ENCODE measurements at regions not wholly inside any gene's neighbourhood (a gene's known extent, or its start where the extent isn't known, plus 50 kb on each side); places are given as distances from the start of the nearest gene placed in this dataset.

- DNase-seq (ENCODE audit: low spot score), result no peak
- intact Hi-C loops (cut with micrococcal nuclease; ENCODE audit: unreplicated experiment), result no loop called here
- no peaks in the 10 kb centered on the region for H3K9me3 ChIP-seq (ENCODE audit: low read length)
- ChIA-PET CTCF (ENCODE audit: unreplicated experiment) (interaction anchor here (1.0 kb wide), 1 partner anchor 75 kb away, joined by 4 read pairs; no protein-coding TSS in a partner anchor), POLR2A (no interaction called here)
- no peak for TF ChIP-seq EZH2phosphoT487 (IDR thresholded peaks at IDR 0.05; ENCODE audit: borderline replicate concordance, low read depth, low read length)
- TF ChIP-seq, protein P1, sequence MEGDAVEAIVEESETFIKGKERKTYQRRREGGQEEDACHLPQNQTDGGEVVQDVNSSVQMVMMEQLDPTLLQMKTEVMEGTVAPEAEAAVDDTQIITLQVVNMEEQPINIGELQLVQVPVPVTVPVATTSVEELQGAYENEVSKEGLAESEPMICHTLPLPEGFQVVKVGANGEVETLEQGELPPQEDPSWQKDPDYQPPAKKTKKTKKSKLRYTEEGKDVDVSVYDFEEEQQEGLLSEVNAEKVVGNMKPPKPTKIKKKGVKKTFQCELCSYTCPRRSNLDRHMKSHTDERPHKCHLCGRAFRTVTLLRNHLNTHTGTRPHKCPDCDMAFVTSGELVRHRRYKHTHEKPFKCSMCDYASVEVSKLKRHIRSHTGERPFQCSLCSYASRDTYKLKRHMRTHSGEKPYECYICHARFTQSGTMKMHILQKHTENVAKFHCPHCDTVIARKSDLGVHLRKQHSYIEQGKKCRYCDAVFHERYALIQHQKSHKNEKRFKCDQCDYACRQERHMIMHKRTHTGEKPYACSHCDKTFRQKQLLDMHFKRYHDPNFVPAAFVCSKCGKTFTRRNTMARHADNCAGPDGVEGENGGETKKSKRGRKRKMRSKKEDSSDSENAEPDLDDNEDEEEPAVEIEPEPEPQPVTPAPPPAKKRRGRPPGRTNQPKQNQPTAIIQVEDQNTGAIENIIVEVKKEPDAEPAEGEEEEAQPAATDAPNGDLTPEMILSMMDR (conservative IDR thresholded peaks at IDR 0.05; ENCODE audit: low read length), result no peak
- H3K4me3 ChIP-seq (ENCODE audit: low read depth, low read length, poor library complexity, severe bottlenecking), result no peak overlapping the region
- no peaks in the 10 kb centered on the region for H3K4me1 ChIP-seq (ENCODE audit: insufficient read depth, low read length, poor library complexity, severe bottlenecking)
- H3K36me3 ChIP-seq (ENCODE audit: insufficient read depth, low read length), result no peaks in the 10 kb centered on the region
- H3K9me2 ChIP-seq (ENCODE audit: insufficient read depth, low read length), result no peaks in the 10 kb centered on the region
- no peaks in the 10 kb centered on the region for H4K20me1 ChIP-seq (ENCODE audit: insufficient read depth, low read length)
- BruUV-seq (replicated peaks), result no TSS peak
- H3K27ac ChIP-seq (ENCODE audit: low read depth, low read length, poor library complexity, severe bottlenecking), result no peak overlapping the region
- no peaks in the 10 kb centered on the region for H3K79me2 ChIP-seq (ENCODE audit: insufficient read depth, low read depth, low read length)
- H3K4me2 ChIP-seq (ENCODE audit: low read length), result no peak overlapping the region
- H2AFZ ChIP-seq (ENCODE audit: low read length), result no peak overlapping the region
Observed at GRCh38 chr12:27896419-27896990, 76.0 kb downstream of the PTHLH start.

- no peaks in the 10 kb centered on the region for H3K9me3 ChIP-seq (ENCODE audit: low read length)
- H3K4me1 ChIP-seq (ENCODE audit: insufficient read depth, low read length, poor library complexity, severe bottlenecking), result no peaks in the 10 kb centered on the region
Observed at GRCh38 chr12:27894309-27894708, 78.2 kb downstream of the PTHLH start.

GRCh38 chr12:27879708-27880107 is 92.8 kb downstream of the PTHLH start:
- TF ChIP-seq, protein P1 (conservative IDR thresholded peaks at IDR 0.05; ENCODE audit: low read length), result no peak
- no peak for TF ChIP-seq EZH2phosphoT487 (IDR thresholded peaks at IDR 0.05; ENCODE audit: borderline replicate concordance, low read depth, low read length)
- Histone ChIP-seq H3K4me1 (ENCODE audit: insufficient read depth, low read length, poor library complexity, severe bottlenecking) (no peaks in the 10 kb centered on the region), H2AFZ (ENCODE audit: low read length) (no peak overlapping the region), H3K9me2 (ENCODE audit: insufficient read depth, low read length) (no peaks in the 10 kb centered on the region), H3K36me3 (ENCODE audit: insufficient read depth, low read length) (no peaks in the 10 kb centered on the region), H3K4me2 (ENCODE audit: low read length) (no peak overlapping the region), H3K27ac (ENCODE audit: low read depth, low read length, poor library complexity, severe bottlenecking) (no peak overlapping the region), H4K20me1 (ENCODE audit: insufficient read depth, low read length) (no peaks in the 10 kb centered on the region), H3K4me3 (ENCODE audit: low read depth, low read length, poor library complexity, severe bottlenecking) (no peak overlapping the region), H3K79me2 (ENCODE audit: insufficient read depth, low read depth, low read length) (no peaks in the 10 kb centered on the region), H3K9me3 (ENCODE audit: low read length) (no peaks in the 10 kb centered on the region)
- ChIA-PET POLR2A (no interaction called here), CTCF (ENCODE audit: unreplicated experiment) (no interaction called here)
- no TSS peak for BruUV-seq (replicated peaks)
- DNase-seq (ENCODE audit: low spot score), result no peak
- intact Hi-C loops (cut with micrococcal nuclease; ENCODE audit: unreplicated experiment), result no loop called here

More at GRCh38 chr12:27894309-27894708, 78.2 kb downstream of the PTHLH start:
- Histone ChIP-seq H3K4me2 (ENCODE audit: low read length) (no peak overlapping the region), H3K79me2 (ENCODE audit: insufficient read depth, low read depth, low read length) (no peaks in the 10 kb centered on the region), H3K9me2 (ENCODE audit: insufficient read depth, low read length) (no peaks in the 10 kb centered on the region), H3K4me3 (ENCODE audit: low read depth, low read length, poor library complexity, severe bottlenecking) (no peak overlapping the region), H3K27ac (ENCODE audit: low read depth, low read length, poor library complexity, severe bottlenecking) (no peak overlapping the region), H4K20me1 (ENCODE audit: insufficient read depth, low read length) (no peaks in the 10 kb centered on the region), H3K36me3 (ENCODE audit: insufficient read depth, low read length) (no peaks in the 10 kb centered on the region), H2AFZ (ENCODE audit: low read length) (no peak overlapping the region)
- POLR2A ChIA-PET, result interaction anchor here (1.0 kb wide), 1 partner anchor 10 kb away, joined by 3 read pairs; no protein-coding TSS in a partner anchor
- BruUV-seq (replicated peaks), result no TSS peak
- intact Hi-C loops (cut with micrococcal nuclease; ENCODE audit: unreplicated experiment), result no loop called here
- DNase-seq (ENCODE audit: low spot score), result no peak
- CTCF ChIA-PET (ENCODE audit: unreplicated experiment), result no interaction called here
- TF ChIP-seq, protein P1 (conservative IDR thresholded peaks at IDR 0.05; ENCODE audit: low read length), result no peak
- no peak for TF ChIP-seq EZH2phosphoT487 (IDR thresholded peaks at IDR 0.05; ENCODE audit: borderline replicate concordance, low read depth, low read length)

Data from OCI-LY7 (cell line).